ENCODE measurements at regions not wholly inside any gene's neighbourhood (a gene's known extent, or its start where the extent isn't known, plus 50 kb on each side); places are given as distances from the start of the nearest gene placed in this dataset.

DNA sequence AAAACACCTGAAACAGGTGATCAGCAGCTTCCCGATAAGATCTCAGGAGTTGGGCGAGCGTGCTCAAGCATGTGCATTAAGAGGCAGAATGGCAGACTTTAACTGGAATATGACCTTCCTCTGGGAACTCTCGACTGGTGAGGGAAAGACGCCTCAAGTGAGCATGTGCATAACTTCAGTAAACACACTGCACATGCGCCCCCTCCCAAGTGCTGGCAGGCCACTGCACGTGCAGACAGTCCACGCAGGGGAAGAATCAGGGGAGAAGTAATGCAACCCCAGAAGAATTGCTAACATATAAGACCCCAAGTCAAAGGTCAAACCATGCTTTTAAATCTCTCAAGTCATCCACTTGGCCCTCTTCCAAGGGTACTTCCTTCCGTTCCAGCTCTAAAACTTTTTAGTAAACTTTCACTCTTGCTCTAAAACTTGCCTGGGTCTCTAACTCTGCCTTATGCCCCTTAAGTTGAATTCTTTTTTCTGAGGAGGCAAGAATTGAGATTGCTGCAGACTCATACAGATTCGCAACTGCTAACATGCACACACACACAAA is 541.0 kb downstream of the TNS3 start:
- DNase-seq: no peak

DNA sequence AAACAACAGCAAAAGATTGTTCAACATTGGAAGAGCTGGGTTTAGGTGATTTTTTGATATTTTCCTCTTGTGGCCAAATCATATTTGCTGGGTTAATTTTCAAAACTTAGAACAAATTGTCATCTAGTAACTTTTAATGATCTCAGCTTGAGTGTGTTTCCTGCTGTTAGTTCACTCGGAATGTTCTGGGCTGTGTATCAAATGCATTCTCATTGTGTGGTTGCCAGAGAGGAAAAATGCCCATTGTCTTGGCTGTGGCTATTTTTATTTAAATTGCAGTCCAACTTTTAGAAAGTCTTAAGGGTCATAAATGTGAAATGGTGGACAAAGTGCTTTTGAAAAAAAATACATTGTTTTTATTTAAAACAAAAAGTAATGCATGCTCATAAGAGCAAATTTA is 542.0 kb downstream of the TNS3 start:
- DNase-seq: no peak

DNA sequence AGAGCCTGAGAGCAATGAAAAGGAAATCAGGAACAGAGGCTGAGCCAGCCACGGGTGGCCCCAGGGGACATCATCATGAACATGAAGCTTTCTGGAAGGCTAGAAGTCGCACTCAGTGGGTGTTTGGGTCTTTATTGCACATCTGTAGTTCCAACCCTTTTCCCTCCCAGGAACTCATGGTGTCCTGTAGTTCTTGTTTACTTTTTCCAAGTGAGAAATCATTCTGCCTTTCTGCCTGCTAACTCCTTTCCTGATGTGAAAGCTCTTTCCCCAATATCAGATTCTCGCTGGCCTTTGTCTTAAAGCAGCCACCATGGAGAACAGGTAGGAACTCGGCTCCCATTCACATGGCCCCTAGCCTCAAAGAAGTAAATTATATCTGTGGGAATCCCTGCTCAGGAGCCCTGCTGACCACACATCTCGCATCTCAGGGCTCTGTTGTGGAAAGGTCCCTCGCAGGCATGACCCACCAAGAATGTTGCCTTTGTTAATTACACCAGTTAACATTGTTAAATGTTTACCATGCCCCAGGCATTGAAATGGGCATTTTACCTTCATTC is 542.7 kb downstream of the TNS3 start:
- no peak for DNase-seq

DNA sequence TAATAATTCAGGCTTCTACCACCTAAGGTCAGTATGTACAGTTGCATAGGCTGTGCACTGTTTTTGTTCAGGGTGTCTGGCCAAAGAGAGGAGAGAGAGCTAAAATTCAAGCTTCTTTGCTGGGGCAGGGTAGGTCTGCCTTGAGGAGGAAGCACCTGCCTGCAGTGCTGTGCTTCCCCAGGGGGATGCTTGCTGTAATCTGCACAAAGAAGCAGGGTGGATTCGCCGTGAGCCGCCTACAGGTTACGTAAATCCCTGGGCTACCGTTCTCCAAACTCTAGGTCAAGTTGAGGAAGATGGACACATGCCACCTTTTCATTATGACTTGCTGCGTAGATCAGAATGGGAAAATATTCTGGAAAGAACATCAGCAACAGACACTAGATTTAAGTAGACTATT is 543.3 kb downstream of the TNS3 start:
- no peak for DNase-seq

DNA sequence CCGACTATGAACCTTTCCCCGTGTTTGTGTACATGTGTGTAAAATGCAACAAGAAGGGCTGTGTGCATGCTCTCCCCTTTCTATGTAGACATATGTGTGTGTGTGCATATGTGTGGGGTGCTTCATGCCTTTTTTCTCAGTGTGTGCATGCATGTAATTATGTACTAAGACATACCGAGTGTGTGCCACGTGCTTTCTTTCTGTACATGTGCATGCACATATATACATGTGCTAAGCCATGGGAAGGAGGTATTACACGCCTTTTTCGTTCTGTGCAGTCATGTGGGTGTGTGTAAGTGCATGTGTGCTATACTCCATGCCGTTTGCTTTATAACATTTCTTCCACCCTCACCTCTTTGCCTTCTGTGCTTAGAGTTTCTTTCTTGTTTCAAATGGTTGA is 544.3 kb downstream of the TNS3 start:
- DNase-seq: no peak

DNA sequence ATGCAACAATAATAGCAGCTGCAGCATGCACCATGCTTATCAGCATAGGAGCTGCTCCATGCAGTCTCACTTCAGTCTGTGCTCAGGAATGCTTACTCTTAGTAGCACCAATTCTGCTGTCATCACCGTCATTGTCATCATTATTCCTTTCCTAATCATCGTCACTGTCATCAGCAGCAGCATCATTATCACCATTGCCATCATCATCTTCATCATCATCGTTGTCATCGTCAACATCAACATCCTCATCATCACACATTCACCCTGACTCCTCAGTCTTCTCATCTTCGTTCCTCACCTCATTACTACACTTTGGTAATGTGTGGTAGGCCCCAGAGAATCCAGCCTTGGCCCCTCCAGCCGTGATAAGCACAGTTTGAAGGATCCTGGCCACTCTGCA is 545.0 kb downstream of the TNS3 start:
- no peak for DNase-seq

DNA sequence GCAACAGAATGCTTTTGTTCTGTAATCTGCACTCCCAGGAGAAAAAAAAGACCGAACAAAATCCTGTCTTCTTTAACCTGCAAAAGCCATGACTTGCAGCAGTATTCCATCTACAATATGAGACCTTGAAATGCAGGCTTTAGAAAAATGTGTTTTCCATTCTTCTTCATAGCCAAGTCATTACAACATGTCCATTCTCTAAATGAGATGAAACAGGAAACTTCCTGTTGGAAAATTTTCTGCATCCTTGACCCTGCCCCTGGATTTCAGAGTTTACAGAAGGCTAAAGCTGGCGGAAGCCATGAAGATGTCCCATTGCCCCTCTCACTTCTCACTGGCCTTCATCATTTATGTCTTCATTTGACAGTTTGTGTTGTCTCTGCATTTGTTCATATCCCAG is 546.4 kb downstream of the TNS3 start:
- no peak for DNase-seq

DNA sequence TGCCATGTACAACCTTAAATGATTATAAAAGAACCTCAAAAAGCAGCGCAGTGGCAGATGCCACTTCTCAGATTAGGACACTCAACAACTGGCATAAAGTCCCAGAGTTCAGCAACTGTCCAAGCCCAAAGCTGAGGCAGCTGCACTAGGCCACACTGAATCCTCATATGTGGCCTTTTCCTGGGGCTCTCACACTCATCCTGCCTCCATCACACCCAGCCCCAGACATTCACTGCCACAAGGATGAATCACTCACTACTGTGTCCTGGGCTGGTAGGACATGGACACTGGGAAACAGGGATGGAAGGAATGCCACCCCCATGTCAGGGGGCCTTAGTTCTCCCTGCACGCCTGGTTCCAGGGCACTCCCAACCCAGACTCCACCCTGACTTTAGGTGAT is 547.7 kb downstream of the TNS3 start:
- DNase-seq: no peak

DNA sequence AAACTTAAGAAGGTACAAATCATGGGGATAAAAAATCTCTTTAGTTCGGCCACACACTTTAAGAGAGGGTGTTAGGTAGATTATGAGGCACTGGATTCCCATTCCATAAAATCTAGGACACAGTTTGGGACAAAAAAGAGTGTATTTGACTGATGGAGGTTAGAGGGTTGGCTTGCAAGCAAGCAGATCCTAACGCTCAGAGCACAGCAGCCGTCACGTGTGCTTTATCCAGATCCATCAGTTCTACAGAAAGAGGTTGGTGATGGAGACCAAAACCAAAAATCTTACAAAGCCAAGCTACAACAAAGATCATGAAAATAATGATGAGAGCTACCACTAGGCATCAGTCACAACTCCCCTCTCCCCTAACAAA is 549.4 kb downstream of the TNS3 start:
- DNase-seq: no peak

DNA sequence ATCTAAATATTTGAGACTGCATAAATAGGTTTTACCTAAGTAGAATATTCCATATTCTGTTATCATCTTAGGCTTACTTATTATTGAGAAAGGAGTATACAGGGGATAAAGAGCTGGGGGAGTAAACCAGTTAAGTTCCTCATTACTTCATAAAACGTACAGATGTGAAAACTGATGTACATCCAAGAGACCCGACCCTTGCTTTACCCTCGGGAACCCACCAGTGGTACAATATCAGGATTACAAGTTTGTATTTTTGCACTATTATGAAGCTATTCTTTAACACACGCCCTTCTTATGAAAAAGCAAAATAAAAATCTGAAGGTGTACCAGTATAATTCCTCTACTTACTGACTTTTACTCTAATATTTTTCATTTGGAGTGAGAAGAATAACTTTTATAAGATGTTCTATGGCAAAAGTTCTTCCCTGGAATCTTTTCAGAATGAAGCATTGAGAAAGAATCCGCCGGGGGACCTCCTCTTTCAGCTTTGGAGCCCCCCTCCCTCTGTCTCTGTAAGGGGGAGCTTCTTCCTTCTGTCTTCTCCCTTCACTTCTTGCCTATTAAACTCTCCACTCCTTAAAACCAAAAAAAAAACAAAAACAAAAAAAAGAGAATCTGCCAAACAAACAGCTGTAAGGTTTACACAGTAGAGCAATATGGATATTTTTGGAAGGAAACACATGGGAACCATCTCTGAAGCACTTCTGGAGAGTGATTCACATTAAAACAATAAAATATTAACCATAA is 550.0 kb downstream of the TNS3 start:
- DNase-seq: no peak

DNA sequence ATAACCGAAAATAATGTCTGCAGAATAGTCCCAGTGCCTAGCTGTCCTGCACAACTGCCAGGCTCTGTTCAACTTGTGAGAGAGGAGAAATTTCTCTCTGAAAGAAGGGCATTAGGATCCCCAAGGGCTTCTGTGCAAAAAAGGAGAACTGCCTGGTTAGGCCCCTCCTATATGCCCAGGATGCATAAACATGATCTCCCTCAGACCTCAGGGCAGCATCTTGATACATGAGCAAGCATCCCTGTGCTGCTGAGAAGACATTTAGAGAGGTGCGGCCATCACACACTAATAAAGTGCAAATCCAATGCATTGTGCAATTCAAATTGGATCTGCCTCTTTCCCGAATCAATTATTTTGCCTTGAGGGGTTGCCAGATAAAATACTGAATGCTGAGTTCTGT is 553.6 kb downstream of the TNS3 start:
- no peak for DNase-seq

DNA sequence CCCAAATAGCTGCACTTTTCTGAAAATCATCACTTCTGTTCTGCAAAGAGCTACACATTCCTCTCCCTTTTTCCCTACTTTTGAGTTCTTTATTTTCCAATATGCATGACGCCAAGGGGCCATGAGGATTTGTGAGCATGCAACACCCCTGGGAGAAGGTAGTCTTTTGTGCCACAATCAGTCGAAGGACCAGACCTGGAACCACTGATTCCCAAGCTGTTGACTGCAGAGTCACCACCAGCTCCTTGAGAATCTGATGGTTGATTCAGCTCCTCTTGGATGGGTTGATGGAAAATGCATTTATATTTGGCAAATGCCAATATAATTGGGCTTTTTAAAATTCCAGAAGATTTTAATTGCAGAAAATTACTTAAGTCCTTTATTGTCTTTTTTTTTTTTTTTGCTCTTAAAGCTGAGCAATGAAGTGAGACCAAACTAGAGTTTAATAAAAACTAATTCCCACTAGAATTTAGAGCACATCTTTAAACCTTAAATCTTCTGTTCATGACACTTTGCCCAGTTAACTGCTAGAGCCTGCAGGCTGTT is 554.1 kb downstream of the TNS3 start:
- DNase-seq: no peak

DNA sequence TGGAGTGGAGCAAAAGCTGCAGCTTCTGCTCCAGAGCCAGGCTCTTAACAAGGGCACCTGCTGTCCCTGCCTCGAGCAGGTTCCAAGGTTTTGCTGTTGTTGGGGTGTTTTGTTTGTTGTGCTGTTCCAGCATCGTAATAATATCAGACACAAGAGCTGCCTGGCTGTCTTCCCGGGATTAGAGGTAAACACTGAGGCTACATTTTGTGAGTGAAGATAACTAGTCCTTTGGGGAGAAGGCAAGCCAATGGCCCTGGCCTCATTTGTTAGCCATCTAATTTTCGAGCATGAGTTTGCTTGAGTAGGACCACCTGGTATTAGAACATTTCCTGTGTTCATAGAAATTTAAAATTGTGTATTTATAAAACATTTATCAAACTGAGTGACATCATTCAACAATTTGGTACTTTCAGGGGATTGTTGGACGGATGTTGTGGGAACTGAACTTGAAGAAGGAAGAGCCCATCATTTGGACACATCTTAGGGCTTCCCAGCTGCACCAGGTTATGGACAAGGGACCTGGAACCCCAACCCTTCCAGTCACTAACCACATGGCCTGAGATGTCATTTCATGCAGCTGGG is 555.0 kb downstream of the TNS3 start:
- peak; percentile 91 for DNase-seq

DNA sequence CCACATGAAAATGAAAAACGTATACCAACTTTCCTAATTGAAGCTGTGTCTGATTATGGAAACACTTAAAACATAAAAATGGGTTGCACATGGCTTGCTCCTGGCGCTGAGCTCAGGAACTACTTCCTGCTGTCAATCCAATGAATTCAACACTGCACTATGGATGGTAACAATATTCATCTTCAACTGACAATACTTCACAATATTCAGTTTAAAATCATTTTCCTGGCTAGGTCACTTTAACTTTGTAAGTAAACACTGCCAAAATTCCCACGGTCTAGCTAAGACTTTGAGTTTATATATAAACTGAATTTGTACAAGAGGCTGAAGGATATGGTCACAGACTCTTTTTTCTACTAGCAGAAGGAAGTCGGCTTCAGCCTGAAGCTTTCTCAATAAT is 556.9 kb downstream of the TNS3 start:
- DNase-seq: no peak

DNA sequence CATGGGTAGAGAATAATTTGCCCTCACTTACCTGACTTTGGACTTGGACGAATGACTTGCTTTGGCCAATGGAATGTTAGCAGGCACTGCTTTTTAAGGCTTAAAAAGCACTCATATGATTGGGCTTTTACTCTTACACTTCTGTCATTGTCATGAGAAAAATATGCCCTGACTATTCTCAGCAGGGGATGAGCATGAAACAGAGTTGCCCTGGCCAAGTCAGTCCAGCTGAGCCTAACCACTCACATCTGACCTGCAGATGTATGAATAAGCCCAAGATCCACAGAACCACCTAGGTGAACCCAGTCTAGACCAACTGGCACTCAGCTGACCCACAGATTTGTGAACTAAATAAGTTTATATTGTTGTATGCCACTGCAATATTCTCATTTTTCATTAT is 573.5 kb downstream of the TNS3 start:
- no peak for DNase-seq

DNA sequence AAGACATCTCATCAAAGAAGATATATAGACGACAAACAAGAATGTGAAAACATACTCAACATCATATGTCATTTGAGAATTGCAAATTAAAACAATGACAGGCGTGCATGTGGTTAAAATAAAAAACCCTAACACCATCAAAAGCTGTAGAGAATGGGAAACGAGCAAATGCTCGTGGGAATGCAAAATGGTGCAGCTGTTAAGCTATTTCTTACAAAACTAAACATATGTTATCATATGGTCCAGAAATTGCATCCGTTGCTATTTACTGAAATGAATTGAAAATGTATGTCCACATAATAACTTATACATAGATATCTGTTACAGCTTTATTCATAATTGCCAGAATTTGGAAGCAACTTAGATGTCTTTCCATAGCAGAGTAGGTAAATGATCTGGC is 574.4 kb downstream of the TNS3 start:
- DNase-seq: no peak

DNA sequence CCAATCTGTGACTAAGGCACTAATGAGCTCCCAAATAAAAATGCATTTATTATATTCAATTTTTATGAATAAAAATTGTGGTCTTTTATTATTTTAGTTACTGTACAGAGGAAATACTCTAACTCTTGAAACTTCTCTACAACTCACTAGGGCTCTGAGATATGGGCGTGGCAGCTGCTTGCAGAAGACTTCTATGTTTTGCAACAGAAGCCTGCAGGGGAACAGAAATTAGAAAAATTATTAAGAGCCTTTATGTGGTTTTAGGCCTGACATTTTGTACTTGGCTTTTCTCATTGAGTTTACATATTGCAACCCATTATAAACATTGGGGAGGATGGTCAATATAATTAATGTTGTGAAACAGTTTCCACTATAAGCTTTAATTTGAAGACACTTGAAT is 581.4 kb downstream of the TNS3 start:
- no peak for DNase-seq

DNA sequence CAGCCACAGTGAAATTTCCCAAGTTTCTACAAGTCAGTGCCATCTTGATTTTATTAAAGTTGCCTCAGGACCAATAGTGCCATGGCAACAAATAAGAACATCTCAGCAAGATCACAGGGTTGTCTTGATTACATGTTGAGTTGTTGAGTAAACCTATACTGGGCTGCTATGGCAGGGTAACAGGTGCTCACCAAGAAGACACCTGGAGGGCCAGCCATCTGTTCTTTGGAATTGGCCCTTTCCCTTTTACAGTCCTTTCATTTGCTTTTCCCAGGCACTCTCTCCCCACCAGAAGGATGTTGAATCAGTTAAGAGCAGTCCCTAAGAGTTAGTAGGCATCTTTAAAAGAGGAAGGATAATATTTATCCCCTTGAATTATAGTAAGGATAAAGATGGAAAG is 582.0 kb downstream of the TNS3 start:
- DNase-seq: no peak

DNA sequence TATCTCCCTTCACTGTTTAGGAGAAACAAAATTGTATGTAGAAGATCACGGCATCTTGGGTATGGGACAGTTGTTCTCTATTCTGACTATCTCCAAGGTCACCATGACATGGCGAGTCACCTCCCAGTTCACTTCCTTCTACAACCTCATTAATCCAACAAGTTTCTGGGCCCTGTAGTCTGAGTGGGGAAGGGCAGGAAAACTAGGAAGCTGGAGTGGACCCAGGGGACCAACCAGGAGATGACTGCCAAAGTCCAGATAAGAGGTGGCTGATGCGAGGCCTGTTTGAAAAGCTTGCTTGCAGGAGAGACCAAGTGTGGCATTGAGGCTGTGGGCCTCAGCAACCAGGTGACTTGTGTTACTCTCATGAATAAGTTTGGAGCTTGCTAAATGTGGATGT is 584.9 kb downstream of the TNS3 start:
- no peak for DNase-seq

DNA sequence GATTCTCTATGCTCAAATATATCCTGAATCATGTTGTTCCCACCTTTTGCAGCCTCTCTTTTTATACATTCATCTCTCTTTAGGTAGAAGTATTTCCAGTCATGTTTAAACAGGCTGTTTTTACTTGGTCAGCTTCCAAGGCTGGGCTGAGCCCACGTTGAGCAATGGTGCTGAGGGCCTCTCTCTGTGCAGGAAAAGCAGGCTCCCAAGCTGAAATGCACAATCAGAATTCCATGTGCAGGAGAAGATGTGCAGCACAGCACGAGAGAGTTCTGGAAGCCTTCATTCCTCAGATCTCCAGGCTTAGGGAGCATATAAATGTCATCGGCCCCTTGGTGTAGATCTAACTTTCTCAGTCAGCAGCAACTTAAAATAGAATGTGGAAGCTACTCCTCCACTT is 588.5 kb downstream of the TNS3 start:
- no peak for DNase-seq

DNA sequence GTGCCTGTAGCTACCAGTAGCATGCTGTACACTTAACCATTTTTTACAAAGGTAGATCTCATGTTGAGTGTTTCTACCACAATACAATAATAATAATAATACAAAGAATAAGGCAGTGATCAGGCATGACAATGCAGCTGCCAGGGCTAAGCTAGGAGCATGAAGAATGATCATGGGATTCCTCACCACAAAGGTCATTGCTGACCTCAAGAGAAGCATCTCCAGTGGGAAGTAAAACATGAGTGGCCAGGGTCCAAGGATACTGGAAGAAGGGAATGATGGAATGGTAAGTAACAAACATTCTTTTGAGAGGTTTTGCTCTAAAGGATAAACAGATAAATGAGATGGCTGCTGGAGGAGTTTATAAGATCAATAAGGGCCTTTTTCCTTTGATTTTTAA is 591.1 kb downstream of the TNS3 start:
- DNase-seq: no peak

DNA sequence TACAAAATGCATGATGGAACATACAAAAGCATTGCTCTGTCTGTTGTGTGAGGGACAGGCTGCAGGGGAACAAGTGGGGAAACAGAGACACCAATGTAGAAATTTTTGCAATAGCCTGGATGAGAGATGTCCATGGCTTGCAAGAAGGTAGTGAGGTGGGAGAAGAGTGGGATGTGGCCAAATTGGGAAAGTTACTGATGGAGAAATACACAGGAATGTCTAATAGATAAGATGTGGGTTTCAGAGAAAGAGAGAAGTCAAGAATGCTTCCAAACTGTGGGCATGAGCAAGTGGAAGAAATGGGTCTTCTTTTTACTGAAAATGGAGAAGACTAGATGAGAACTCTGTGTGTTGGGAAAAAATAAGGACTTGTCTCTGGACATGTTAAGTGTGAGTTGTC is 592.7 kb downstream of the TNS3 start:
- no peak for DNase-seq

DNA sequence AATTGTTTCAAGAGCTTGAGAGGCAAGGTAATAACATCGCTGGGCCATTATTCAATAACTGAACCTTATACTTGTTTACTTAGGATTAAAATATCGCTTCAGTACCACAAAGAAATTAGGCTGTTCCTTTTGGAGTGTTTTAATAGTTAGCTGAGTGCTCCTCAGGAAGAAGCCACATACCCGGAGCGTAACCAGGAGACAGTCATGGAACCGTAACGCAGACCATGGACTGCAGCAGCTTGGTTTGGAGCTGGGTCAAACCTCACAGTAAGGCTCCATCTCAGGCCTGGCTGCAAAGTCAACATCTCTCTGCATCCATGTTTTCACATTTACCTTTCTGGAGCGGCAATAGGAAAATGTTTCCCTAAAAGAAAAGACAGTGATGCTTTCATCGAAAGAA is 599.0 kb downstream of the TNS3 start:
- DNase-seq: no peak

DNA sequence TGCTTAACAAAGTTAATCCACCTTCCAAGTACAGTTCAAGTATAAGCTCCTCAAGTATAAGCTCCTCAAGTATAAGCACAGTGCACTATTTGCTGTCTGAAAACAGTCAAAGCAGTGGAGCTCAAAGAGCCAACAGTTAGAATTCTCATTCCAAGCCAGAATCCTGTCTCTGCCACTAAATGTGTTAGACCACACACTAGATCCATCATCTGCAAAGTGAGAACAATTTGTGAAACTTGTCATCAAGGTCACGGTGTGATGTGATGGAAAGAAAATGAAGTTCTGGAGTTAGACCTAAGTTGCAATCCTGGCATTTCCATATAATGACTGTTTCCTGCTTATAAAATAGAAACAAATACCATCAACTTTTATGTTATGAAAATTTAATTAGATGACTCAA is 602.5 kb downstream of the TNS3 start:
- DNase-seq: no peak
